ENCODE measurements at regions not wholly inside any gene's neighbourhood (a gene's known extent, or its start where the extent isn't known, plus 50 kb on each side); places are given as distances from the start of the nearest gene placed in this dataset.

DNA sequence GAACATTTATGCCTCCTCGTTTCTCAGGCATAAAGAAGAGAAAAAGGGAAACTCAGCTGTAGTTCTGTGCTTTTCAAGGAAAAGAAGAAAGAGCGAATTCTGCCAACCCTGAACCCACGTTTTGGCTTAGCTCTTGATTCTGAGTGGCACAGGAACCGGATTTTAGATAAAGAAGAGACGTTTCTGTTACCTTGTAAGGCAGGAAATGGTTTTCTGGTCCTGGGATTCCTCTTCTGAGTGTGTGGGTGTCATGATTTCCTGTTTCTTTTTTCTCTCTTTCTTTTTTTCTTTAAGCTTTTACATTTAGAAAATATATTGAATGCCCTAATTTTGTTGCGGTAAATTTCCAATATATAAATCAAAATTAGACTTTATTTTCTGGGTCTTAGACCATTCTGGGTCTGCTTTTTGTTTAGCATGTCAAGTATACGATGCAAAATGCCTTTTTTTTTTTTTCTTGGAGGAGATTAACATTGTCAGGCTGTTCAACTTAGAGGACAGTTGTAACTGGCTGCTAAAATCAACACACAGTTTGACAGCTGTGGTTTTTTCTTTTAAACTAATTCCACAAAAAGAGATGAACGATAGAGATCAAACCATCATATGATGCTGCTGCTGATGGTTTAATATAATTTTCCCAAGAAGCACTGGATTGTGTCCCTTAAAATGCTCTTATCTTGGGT is 190.8 kb downstream of the GATA3 start:
- TF ChIP-seq, protein P1, sequence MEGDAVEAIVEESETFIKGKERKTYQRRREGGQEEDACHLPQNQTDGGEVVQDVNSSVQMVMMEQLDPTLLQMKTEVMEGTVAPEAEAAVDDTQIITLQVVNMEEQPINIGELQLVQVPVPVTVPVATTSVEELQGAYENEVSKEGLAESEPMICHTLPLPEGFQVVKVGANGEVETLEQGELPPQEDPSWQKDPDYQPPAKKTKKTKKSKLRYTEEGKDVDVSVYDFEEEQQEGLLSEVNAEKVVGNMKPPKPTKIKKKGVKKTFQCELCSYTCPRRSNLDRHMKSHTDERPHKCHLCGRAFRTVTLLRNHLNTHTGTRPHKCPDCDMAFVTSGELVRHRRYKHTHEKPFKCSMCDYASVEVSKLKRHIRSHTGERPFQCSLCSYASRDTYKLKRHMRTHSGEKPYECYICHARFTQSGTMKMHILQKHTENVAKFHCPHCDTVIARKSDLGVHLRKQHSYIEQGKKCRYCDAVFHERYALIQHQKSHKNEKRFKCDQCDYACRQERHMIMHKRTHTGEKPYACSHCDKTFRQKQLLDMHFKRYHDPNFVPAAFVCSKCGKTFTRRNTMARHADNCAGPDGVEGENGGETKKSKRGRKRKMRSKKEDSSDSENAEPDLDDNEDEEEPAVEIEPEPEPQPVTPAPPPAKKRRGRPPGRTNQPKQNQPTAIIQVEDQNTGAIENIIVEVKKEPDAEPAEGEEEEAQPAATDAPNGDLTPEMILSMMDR (IDR thresholded peaks at IDR 0.05) = no peak
- no peak for TF ChIP-seq POLR2A (IDR thresholded peaks at IDR 0.05)
